Neural cell (in vitro differentiated cells): ENCODE measurements at regions not wholly inside any gene's neighbourhood (a gene's known extent, or its start where the extent isn't known, plus 50 kb on each side); places are given as distances from the start of the nearest gene placed in this dataset.

ENCODE experiments used
- H2AFZ ChIP-seq: fragments of 200-600, 300-800 bp; sonication (generic), shearing (Covaris generic); 2 replicates; pipeline ENCODE4 v1.6.0; 2014; ENCODE audit warnings: low read depth, mild to moderate bottlenecking, antibody characterized with exemption, low read length, moderate library complexity
- H3F3A ChIP-seq: fragments of 200-600 bp; shearing (Covaris generic); 2 replicates; pipeline ENCODE4 v1.6.1; 2016; ENCODE audit warnings: mild to moderate bottlenecking, moderate library complexity, mixed read lengths, antibody characterized with exemption, low read length; ENCODE audit not compliant: insufficient read depth, poor library complexity, severe bottlenecking
- H3K27ac ChIP-seq: fragments of 200-600, 300-800 bp; sonication (generic), shearing (Covaris generic); 2 replicates; pipeline ENCODE4 v1.5.1; 2014; ENCODE audit warnings: mild to moderate bottlenecking, low read length, moderate library complexity
- H3K27me3 ChIP-seq: fragments of 300-800, 200-600 bp; sonication (generic), shearing (Covaris generic); 2 replicates; pipeline ENCODE4 v1.6.0; 2014; ENCODE audit warnings: mild to moderate bottlenecking, low read depth, low read length, moderate library complexity; ENCODE audit not compliant: insufficient read depth
- H3K36me3 ChIP-seq: fragments of 300-800, 200-600 bp; sonication (generic), shearing (Covaris generic); 2 replicates; pipeline ENCODE4 v1.5.1; 2014; ENCODE audit warnings: mild to moderate bottlenecking, antibody characterized with exemption, low read length, moderate library complexity; ENCODE audit not compliant: insufficient read depth
- H3K4me2 ChIP-seq: fragments of 300-800, 200-600 bp; sonication (generic), shearing (Covaris generic); 2 replicates; pipeline ENCODE4 v1.6.0; 2014; ENCODE audit warnings: mild to moderate bottlenecking, low read length
- H3K4me3 ChIP-seq: fragments of 300-800, 200-600 bp; sonication (generic), shearing (Covaris generic); 2 replicates; pipeline ENCODE4 v1.5.1; 2014; ENCODE audit warnings: mild to moderate bottlenecking, low read length, moderate library complexity
- H3K79me2 ChIP-seq: fragments of 200-600 bp; shearing (Covaris generic); replicated peaks from 2 replicates; pipeline ENCODE4 v1.6.0; 2014; ENCODE audit warnings: mild to moderate bottlenecking, low read length, moderate library complexity; ENCODE audit not compliant: insufficient read depth
- H3K9ac ChIP-seq: fragments of 300-800, 200-600 bp; sonication (generic), shearing (Covaris generic); 2 replicates; pipeline ENCODE4 v1.6.1; 2016; ENCODE audit warnings: mild to moderate bottlenecking, low read length, mixed read lengths
- H3K9me2 ChIP-seq: fragments of 200-600 bp; shearing (Covaris generic); 2 replicates; pipeline ENCODE4 v1.6.1; 2016; ENCODE audit warnings: mild to moderate bottlenecking, low read length, mixed read lengths; ENCODE audit not compliant: insufficient read depth
- H3K9me3 ChIP-seq: fragments of 200-600, 300-800 bp; sonication (generic), shearing (Covaris generic); 2 replicates; pipeline ENCODE4 v1.6.1; 2016; ENCODE audit warnings: mild to moderate bottlenecking, mixed run types, low read length, moderate library complexity, mixed read lengths
- H4K20me1 ChIP-seq: fragments of 200-600 bp; shearing (Covaris generic); 2 replicates; pipeline ENCODE4 v1.6.1; 2016; ENCODE audit warnings: mild to moderate bottlenecking, mixed run types; ENCODE audit not compliant: insufficient read depth
- EP300 ChIP-seq: fragments of 450-650 bp; conservative IDR thresholded peaks from 2 replicates; pipeline ENCODE4 v1.6.1; 2014; ENCODE audit warnings: antibody characterized with exemption, mild to moderate bottlenecking, moderate library complexity; ENCODE audit not compliant: poor library complexity, severe bottlenecking
- EZH2 ChIP-seq: fragments of 200-600, 300-800 bp; shearing (Covaris generic), sonication (generic); IDR thresholded peaks from 2 replicates; pipeline ENCODE4 v1.6.1; 2014; ENCODE audit warnings: antibody characterized with exemption, low read length, borderline replicate concordance, mild to moderate bottlenecking; ENCODE audit not compliant: insufficient read depth, poor library complexity, severe bottlenecking
- MXI1 ChIP-seq: fragments of 450-650 bp; conservative IDR thresholded peaks from 2 replicates; pipeline ENCODE4 v1.6.1; 2014; ENCODE audit warnings: antibody characterized with exemption, mild to moderate bottlenecking; ENCODE audit not compliant: poor library complexity, severe bottlenecking
- POLR2AphosphoS5 ChIP-seq: IDR thresholded peaks from 2 replicates; pipeline ENCODE4 v1.6.1; 2012
- RAD21 ChIP-seq: fragments of 450-650 bp; conservative IDR thresholded peaks from 2 replicates; pipeline ENCODE4 v1.6.1; 2014; ENCODE audit warnings: antibody characterized with exemption, mild to moderate bottlenecking, moderate library complexity
- REST ChIP-seq: IDR thresholded peaks from 2 replicates; pipeline ENCODE4 v1.6.1; 2012; ENCODE audit warnings: borderline replicate concordance
- SMC3 ChIP-seq: fragments of 450-650 bp; conservative IDR thresholded peaks from 2 replicates; pipeline ENCODE4 v1.6.1; 2014; ENCODE audit warnings: antibody characterized with exemption, mild to moderate bottlenecking, moderate library complexity; ENCODE audit not compliant: poor library complexity
- TAF1 ChIP-seq: IDR thresholded peaks from 2 replicates; pipeline ENCODE4 v1.6.1; 2012; ENCODE audit warnings: low read depth
- TF ChIP-seq, protein P1 (sequence below): fragments of 450-650 bp; IDR thresholded peaks from 2 replicates; pipeline ENCODE4 v1.5.1; 2014; ENCODE audit warnings: antibody characterized with exemption, mild to moderate bottlenecking, moderate library complexity; ENCODE audit not compliant: poor library complexity, severe bottlenecking

DNA sequence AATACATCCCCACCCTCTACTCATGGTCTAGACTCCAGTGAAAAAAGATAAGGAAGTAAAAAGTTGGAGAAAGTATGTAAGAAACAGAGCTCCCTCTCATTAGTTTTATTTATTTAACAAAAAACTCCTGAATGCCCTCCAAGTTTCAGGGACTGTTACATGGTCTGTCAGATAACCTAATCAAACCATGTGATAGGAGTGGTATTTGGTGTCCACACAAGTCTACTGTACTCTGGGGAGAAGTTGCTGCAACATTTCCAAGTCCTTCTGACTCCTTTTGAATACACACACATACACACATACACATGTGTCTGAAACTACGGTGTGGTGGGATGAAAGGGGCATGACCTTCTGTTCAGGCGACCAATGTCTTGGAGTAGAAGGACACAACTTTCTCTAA lies 320.0 kb downstream of the ADGRG6 start:
- Histone ChIP-seq H3K4me2 (no peak overlapping the region), H4K20me1 (no peaks in the 10 kb centered on the region), H3K9me3 (no peaks in the 10 kb centered on the region), H3K9ac (no peak overlapping the region), H3K9me2 (no peaks in the 10 kb centered on the region), H3K27ac (no peak overlapping the region), H3F3A (no peaks in the 10 kb centered on the region), H2AFZ (no peak overlapping the region), H3K4me3 (no peak overlapping the region), H3K36me3 (no peaks in the 10 kb centered on the region), H3K27me3 (no peaks in the 10 kb centered on the region), H3K79me2 (no peaks in the 10 kb centered on the region)
- TF ChIP-seq TAF1 (no peak), POLR2AphosphoS5 (no peak), EZH2 (no peak), REST (no peak), MXI1 (no peak), SMC3 (no peak), EP300 (no peak), RAD21 (no peak)
- TF ChIP-seq, protein P1, sequence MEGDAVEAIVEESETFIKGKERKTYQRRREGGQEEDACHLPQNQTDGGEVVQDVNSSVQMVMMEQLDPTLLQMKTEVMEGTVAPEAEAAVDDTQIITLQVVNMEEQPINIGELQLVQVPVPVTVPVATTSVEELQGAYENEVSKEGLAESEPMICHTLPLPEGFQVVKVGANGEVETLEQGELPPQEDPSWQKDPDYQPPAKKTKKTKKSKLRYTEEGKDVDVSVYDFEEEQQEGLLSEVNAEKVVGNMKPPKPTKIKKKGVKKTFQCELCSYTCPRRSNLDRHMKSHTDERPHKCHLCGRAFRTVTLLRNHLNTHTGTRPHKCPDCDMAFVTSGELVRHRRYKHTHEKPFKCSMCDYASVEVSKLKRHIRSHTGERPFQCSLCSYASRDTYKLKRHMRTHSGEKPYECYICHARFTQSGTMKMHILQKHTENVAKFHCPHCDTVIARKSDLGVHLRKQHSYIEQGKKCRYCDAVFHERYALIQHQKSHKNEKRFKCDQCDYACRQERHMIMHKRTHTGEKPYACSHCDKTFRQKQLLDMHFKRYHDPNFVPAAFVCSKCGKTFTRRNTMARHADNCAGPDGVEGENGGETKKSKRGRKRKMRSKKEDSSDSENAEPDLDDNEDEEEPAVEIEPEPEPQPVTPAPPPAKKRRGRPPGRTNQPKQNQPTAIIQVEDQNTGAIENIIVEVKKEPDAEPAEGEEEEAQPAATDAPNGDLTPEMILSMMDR, result no peak

DNA sequence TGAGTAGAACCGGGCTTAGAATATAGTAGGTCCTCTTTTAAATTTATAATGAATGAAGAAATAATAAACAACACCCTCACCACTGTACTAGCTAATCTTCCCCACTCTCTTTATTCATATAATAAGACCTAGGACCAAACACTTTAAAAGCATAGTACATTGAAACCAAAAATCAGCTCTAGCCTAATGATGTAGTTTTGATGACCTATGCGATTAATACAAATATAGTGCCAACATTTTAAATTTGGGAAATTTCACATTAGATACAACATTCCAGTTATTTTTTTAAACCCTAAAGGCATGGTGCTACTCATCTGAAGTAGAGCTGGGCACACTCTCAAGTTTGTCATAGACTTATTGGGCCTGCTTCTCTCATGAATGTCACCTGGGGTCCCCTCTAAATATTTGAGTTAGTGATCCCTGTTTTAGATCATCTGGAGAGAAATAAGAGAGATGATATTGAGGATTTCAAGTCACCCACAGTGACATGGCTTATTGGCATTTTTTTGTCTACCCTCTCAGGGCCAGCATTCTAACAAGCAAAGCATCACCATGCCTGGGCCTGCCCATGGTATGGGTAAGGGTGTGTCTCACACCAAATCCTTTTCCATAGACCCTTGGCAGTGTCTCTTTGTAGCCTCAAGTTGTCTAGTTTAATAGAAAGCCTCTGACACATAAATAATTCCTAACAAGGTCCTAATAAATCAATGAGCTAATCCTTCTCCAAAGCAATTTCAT lies 319.8 kb downstream of the HIVEP2 start:
- H2AFZ ChIP-seq, result no peak overlapping the region
- H3K9me2 ChIP-seq, result no peaks in the 10 kb centered on the region
- TF ChIP-seq RAD21 (no peak), TAF1 (no peak), SMC3 (no peak), POLR2AphosphoS5 (no peak), MXI1 (no peak), REST (no peak), EP300 (no peak), EZH2 (no peak)
- TF ChIP-seq, protein P1, result no peak
- H3K9ac ChIP-seq, result no peak overlapping the region
- H3K27ac ChIP-seq, result no peak overlapping the region
- H3K79me2 ChIP-seq, result no peaks in the 10 kb centered on the region
- H3K27me3 ChIP-seq, result no peaks in the 10 kb centered on the region
- no peak overlapping the region for H3K4me3 ChIP-seq
- H3K9me3 ChIP-seq, result no peaks in the 10 kb centered on the region
- H4K20me1 ChIP-seq, result no peaks in the 10 kb centered on the region
- no peaks in the 10 kb centered on the region for H3F3A ChIP-seq
- no peak overlapping the region for H3K4me2 ChIP-seq
- H3K36me3 ChIP-seq, result no peaks in the 10 kb centered on the region
